B cell (primary cell): ENCODE measurements at regions not wholly inside any gene's neighbourhood (a gene's known extent, or its start where the extent isn't known, plus 50 kb on each side); places are given as distances from the start of the nearest gene placed in this dataset.

ENCODE experiments used
- ATAC-seq: fragments of 200-7000 bp; cut with Tn5 transposase; one replicate; pipeline ENCODE4 v1.10.0; 2021; ENCODE audit warnings: low read depth, mild to moderate bottlenecking, moderate number of reproducible peaks, moderate library complexity
- CTCF ChIA-PET: fragments of 350-600 bp; sonication (Branson Sonifier 250); formaldehyde crosslinking; loops from one replicate; lab custom pipeline; 2021; ENCODE audit warnings: antibody characterized with exemption, inconsistent platforms; lab: Charles Lee
- POLR2A ChIA-PET: fragments of 350-600 bp; sonication (Branson Sonifier 250); formaldehyde crosslinking; loops from one replicate; lab custom pipeline; 2021; ENCODE audit warnings: antibody characterized with exemption; lab: Charles Lee
- DNase-seq: peaks from one replicate; pipeline ENCODE4 v3.0.0; 2013
- H2AFZ ChIP-seq: 2 replicates; pipeline ENCODE4 v1.6.1; 2012; ENCODE audit warnings: mild to moderate bottlenecking, low read depth, low read length; ENCODE audit not compliant: insufficient read depth, poor library complexity, severe bottlenecking
- H3K27ac ChIP-seq, 2 donors: 1 replicate in 1 of 2; 2 replicates in 1 of 2; pipeline ENCODE4 v1.5.1; 2012 to 2013; ENCODE audit warnings: low read length in 2 of 2, mild to moderate bottlenecking in 2 of 2, moderate library complexity in 1 of 2
- H3K27me3 ChIP-seq, 4 experiments: fragments of 200-600 bp in 1 of 4; sonication (generic) in 1 of 4; replicated peaks in 1 of 4; 1 replicate in 2 of 4; 2 replicates in 2 of 4; pipeline versions ENCODE4 v1.6.1 to v1.7.0; 2013 to 2016; ENCODE audit warnings: low read length in 3 of 4, mild to moderate bottlenecking in 2 of 4, mixed read lengths in 1 of 4, moderate library complexity in 1 of 4; ENCODE audit not compliant: insufficient read depth in 4 of 4, control insufficient read depth in 3 of 4; ENCODE audit errors: control extremely low read depth in 1 of 4
- H3K36me3 ChIP-seq, 2 experiments: replicated peaks in 1 of 2; 1 replicate in 1 of 2; 2 replicates in 1 of 2; pipeline versions ENCODE4 v1.6.1 to v1.7.1; 2013; ENCODE audit warnings: low read length in 1 of 2; ENCODE audit not compliant: insufficient read depth in 2 of 2, control insufficient read depth in 1 of 2; ENCODE audit errors: control extremely low read depth in 1 of 2, extremely low read depth in 1 of 2
- H3K4me1 ChIP-seq, 2 donors: fragments of 200-600 bp in 1 of 2; sonication (generic) in 1 of 2; 1 replicate in 1 of 2; 2 replicates in 1 of 2; pipeline versions ENCODE4 v1.5.1 to v1.6.1; 2013 to 2017; ENCODE audit warnings: low read length in 2 of 2; ENCODE audit not compliant: control insufficient read depth in 2 of 2, insufficient read depth in 2 of 2
- H3K4me2 ChIP-seq: replicated peaks from 2 replicates; pipeline ENCODE3; 2012; ENCODE audit warnings: mild to moderate bottlenecking, low read depth, low read length; ENCODE audit not compliant: poor library complexity, severe bottlenecking
- H3K4me3 ChIP-seq, 5 experiments: fragments of 200-600 bp in 1 of 5; sonication (generic) in 1 of 5; 1 replicate in 3 of 5; 2 replicates in 2 of 5; pipeline versions ENCODE4 v1.5.1 to v1.7.0; 2011 to 2016; ENCODE audit warnings: low read length in 4 of 5, mild to moderate bottlenecking in 4 of 5, low read depth in 2 of 5, control low read depth in 1 of 5, moderate library complexity in 1 of 5; ENCODE audit not compliant: insufficient read depth in 1 of 5; ENCODE audit errors: control extremely low read depth in 1 of 5, extremely low read depth in 1 of 5
- H3K79me2 ChIP-seq: fragments of 200-600 bp; sonication (generic); one replicate; pipeline ENCODE4 v1.6.0; 2016; ENCODE audit warnings: low read length; ENCODE audit not compliant: control insufficient read depth, insufficient read depth
- H3K9ac ChIP-seq: fragments of 200-600 bp; sonication (generic); 2 replicates; pipeline ENCODE4 v1.6.1; 2017; ENCODE audit warnings: mild to moderate bottlenecking, low read length, moderate library complexity
- H3K9me3 ChIP-seq, 3 donors: one replicate each; pipeline versions ENCODE4 v1.6.1 to v1.7.1; 2013; ENCODE audit warnings: low read length in 2 of 3; ENCODE audit not compliant: control insufficient read depth in 2 of 3, insufficient read depth in 1 of 3; ENCODE audit errors: control extremely low read depth in 1 of 3
- H4K20me1 ChIP-seq: 2 replicates; pipeline ENCODE4 v1.6.0; 2012; ENCODE audit warnings: mild to moderate bottlenecking, low read length; ENCODE audit not compliant: insufficient read depth, control insufficient read depth, poor library complexity, severe bottlenecking
- H3K27ac Mint-ChIP-seq: one replicate; pipeline ENCODE4 v1.8.0; 2021; ENCODE audit warnings: mixed read lengths
- H3K27me3 Mint-ChIP-seq: one replicate; pipeline ENCODE4 v1.8.0; 2021; ENCODE audit warnings: mixed read lengths
- H3K4me1 Mint-ChIP-seq: one replicate; pipeline ENCODE4 v1.8.0; 2021; ENCODE audit warnings: mixed read lengths
- H3K4me3 Mint-ChIP-seq: one replicate; pipeline ENCODE4 v1.8.0; 2021; ENCODE audit warnings: mixed read lengths
- H3K9me3 Mint-ChIP-seq: one replicate; pipeline ENCODE4 v1.8.0; 2022; ENCODE audit warnings: mixed read lengths; ENCODE audit not compliant: insufficient read depth
- EZH2 ChIP-seq: IDR thresholded peaks from 2 replicates; pipeline ENCODE4 v1.6.1; 2012; ENCODE audit warnings: borderline replicate concordance, low read depth, mild to moderate bottlenecking, moderate library complexity, low read length; ENCODE audit not compliant: insufficient read depth, poor library complexity, severe bottlenecking
- WGBS: methylation state at CpG from one replicate; pipeline ENCODE4 v1.1.5; 2013; ENCODE audit warnings: missing lambda C conversion rate; ENCODE audit not compliant: insufficient coverage; 5-methylcytosine and 5-hydroxymethylcytosine counted together
- intact Hi-C: fragments of 100-400 bp; cut with micrococcal nuclease; formaldehyde crosslinking; loops from one replicate; pipeline ENCODE4 v1.10.0; 2022
- TF ChIP-seq, protein P1 (sequence below): fragments of 200-600 bp; IDR thresholded peaks from one replicate; pipeline ENCODE4 v1.8.0; 2022; ENCODE audit warnings: antibody characterized with exemption, mild to moderate bottlenecking

DNA sequence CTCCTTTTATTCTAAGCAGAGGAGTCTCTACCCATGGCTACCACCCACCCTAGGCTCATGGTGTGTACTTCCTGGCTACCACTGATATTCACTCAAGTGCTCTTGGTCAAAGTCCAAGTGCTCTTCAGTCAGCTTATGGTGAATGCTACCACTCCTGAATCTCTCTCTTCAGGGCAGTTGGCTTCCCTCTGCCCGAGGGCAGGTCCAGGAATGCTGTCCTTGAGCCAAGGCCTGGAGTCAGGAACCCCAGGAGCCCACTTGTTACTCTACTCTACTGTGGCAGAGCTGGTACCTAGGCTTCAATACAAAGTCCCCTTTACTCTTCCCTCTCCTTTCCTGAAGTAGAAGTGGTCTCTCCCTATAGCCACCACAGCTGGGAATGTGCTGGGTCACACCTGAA, 226.0 kb downstream of the DIPK2A start:
- Histone ChIP-seq H3K27ac (no peak overlapping the region), H3K9me3 (peaks cover 2 to 3% (median 3%) of the 10 kb centered on the region in 3 donors), H2AFZ (no peak overlapping the region), H3K27me3 (peaks cover 0 to 3% (median 0%) of the 10 kb centered on the region in 4 experiments), H3K4me2 (no peak overlapping the region), H3K9ac (no peak overlapping the region), H3K4me1 (no peaks in the 10 kb centered on the region), H3K4me3 (no peak overlapping the region), H3K36me3 (no peaks in the 10 kb centered on the region), H4K20me1 (no peaks in the 10 kb centered on the region), H3K79me2 (no peaks in the 10 kb centered on the region)
- no peaks in the 10 kb centered on the region for H3K27me3 Mint-ChIP-seq
- POLR2A ChIA-PET = no interaction called here
- WGBS = 64% methylated on average over 1 of the region's 1 CpG
- ATAC-seq (no peak), DNase-seq (no peak)
- H3K4me3 Mint-ChIP-seq = no peak overlapping the region
- intact Hi-C loops = no loop called here
- no peaks in the 10 kb centered on the region for H3K4me1 Mint-ChIP-seq
- H3K9me3 Mint-ChIP-seq = peaks cover 12% of the 10 kb centered on the region
- CTCF ChIA-PET = no interaction called here
- H3K27ac Mint-ChIP-seq = no peak overlapping the region
- no peak for TF ChIP-seq EZH2
- TF ChIP-seq, protein P1, sequence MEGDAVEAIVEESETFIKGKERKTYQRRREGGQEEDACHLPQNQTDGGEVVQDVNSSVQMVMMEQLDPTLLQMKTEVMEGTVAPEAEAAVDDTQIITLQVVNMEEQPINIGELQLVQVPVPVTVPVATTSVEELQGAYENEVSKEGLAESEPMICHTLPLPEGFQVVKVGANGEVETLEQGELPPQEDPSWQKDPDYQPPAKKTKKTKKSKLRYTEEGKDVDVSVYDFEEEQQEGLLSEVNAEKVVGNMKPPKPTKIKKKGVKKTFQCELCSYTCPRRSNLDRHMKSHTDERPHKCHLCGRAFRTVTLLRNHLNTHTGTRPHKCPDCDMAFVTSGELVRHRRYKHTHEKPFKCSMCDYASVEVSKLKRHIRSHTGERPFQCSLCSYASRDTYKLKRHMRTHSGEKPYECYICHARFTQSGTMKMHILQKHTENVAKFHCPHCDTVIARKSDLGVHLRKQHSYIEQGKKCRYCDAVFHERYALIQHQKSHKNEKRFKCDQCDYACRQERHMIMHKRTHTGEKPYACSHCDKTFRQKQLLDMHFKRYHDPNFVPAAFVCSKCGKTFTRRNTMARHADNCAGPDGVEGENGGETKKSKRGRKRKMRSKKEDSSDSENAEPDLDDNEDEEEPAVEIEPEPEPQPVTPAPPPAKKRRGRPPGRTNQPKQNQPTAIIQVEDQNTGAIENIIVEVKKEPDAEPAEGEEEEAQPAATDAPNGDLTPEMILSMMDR = no peak

DNA sequence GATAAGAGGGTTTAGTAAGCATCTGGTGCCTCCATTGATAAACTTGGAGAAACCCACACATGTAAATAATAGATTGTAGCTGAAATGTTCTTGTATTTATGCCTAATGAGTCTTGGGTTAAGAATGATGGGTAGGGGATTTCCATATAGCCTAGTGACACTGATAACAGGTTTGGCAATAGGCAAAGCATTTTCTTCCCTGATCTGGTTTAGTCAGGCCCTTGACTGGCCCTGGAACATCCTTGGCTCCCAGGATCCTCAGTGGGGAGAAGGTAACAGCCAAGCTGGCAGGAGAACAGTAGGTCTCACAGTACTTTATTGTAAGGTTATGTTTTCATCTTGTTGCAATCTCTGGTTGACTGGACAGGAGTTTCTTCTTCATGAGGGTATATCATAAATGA, 228.4 kb downstream of the DIPK2A start:
- Histone ChIP-seq H3K27ac (no peak overlapping the region), H3K9me3 (peaks cover 0 to 3% (median under 1%) of the 10 kb centered on the region in 3 donors), H4K20me1 (no peaks in the 10 kb centered on the region), H3K27me3 (peaks cover 0 to 3% (median 1%) of the 10 kb centered on the region in 4 experiments), H3K4me3 (no peak overlapping the region), H3K79me2 (no peaks in the 10 kb centered on the region), H3K4me1 (no peaks in the 10 kb centered on the region), H3K4me2 (no peak overlapping the region), H3K36me3 (no peaks in the 10 kb centered on the region), H3K9ac (no peak overlapping the region), H2AFZ (no peak overlapping the region)
- DNase-seq = no peak
- POLR2A ChIA-PET = no interaction called here
- Mint-ChIP-seq H3K4me3 (no peak overlapping the region), H3K27me3 (no peaks in the 10 kb centered on the region), H3K4me1 (no peaks in the 10 kb centered on the region), H3K27ac (no peak overlapping the region), H3K9me3 (peaks cover 6% of the 10 kb centered on the region)
- no peak for TF ChIP-seq EZH2
- CTCF ChIA-PET = no interaction called here
- intact Hi-C loops = no loop called here
- no peak for ATAC-seq
